ENCODE measurements at regions not wholly inside any gene's neighbourhood (a gene's known extent, or its start where the extent isn't known, plus 50 kb on each side); places are given as distances from the start of the nearest gene placed in this dataset.

- no peak for TF ChIP-seq CTCF (IDR thresholded peaks at IDR 0.05)
- no peak for TF ChIP-seq EP300 (IDR thresholded peaks at IDR 0.05)
Measured at GRCh38 chr1:233738850-233739249, 124.9 kb downstream of the KCNK1 start.

Data from stomach (tissue), 4 donors.